Mesothelial cell of epicardium (in vitro differentiated cells): ENCODE measurements at regions not wholly inside any gene's neighbourhood (a gene's known extent, or its start where the extent isn't known, plus 50 kb on each side); places are given as distances from the start of the nearest gene placed in this dataset.
"Not testable (repeated sequence)": the region's sequence is repeated elsewhere in the genome, so short reads cannot be mapped to it uniquely, and the experiment has no call there.

ENCODE experiments used
- DNase-seq, 2 experiments: peaks; one replicate each; pipeline ENCODE4 v3.0.0; 2021; ENCODE audit warnings: low spot score in 2 of 2; ENCODE audit not compliant: unreplicated experiment in 2 of 2
- H3K27ac Mint-ChIP-seq: 2 replicates; pipeline ENCODE4 v1.8.0; 2021; ENCODE audit warnings: mixed read lengths
- H3K27me3 Mint-ChIP-seq: 2 replicates; pipeline ENCODE4 v1.8.0; 2021; ENCODE audit warnings: low read depth, mixed read lengths
- H3K36me3 Mint-ChIP-seq: 2 replicates; pipeline ENCODE4 v1.8.0; 2021; ENCODE audit warnings: mixed read lengths
- H3K4me1 Mint-ChIP-seq: 2 replicates; pipeline ENCODE4 v1.8.0; 2021; ENCODE audit warnings: mixed read lengths
- H3K4me3 Mint-ChIP-seq: 2 replicates; pipeline ENCODE4 v1.8.0; 2021; ENCODE audit warnings: mild to moderate bottlenecking, moderate library complexity, mixed read lengths
- H3K9me3 Mint-ChIP-seq: 2 replicates; pipeline ENCODE4 v1.8.0; 2021; ENCODE audit warnings: mixed read lengths
- CTCF ChIP-seq: fragments of 200-600 bp; sonication (generic); IDR thresholded peaks from one replicate; pipeline ENCODE4 v1.5.0; 2021; ENCODE audit warnings: antibody characterized with exemption; ENCODE audit not compliant: unreplicated experiment

- Mint-ChIP-seq H3K4me1 (no peaks in the 10 kb centered on the region), H3K4me3 (no peak overlapping the region), H3K9me3 (peaks cover 15% of the 10 kb centered on the region), H3K27me3 (peaks cover 9% of the 10 kb centered on the region), H3K36me3 (peaks cover 2% of the 10 kb centered on the region), H3K27ac (no peak overlapping the region)
- no peak for DNase-seq
- TF ChIP-seq CTCF = no peak
These were observed 90.4 kb upstream of the C5orf63 start for GRCh38 chr5:127163750-127164149.

GRCh38 chr5:127170918-127171600 lies 97.8 kb upstream of the C5orf63 start:
- DNase-seq = no peak
- Mint-ChIP-seq H3K27me3 (peaks cover 13% of the 10 kb centered on the region), H3K4me3 (no peak overlapping the region), H3K36me3 (peaks cover 2% of the 10 kb centered on the region), H3K9me3 (peaks cover 28% of the 10 kb centered on the region), H3K4me1 (no peaks in the 10 kb centered on the region), H3K27ac (no peak overlapping the region)
- no peak for TF ChIP-seq CTCF

DNA sequence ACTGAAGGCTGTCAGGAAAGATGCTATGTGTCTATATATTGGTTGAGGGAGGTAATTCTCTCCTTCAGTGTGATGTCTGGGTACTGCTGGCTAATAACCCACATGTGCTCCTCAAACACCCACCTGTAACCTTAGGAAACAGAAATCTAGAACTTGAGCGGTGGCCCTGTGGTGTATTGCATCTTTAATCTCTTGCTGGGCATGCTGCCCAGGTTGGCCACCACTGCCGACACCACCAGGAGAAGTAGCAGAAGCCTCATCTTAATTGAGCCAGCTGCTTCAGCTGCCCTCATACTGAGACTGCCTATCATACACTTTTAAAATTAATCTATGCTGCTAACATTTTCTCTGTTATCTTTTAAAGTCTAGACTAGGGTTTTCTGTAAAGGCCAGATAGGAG lies 103.5 kb upstream of the C5orf63 start:
- TF ChIP-seq CTCF = no peak
- Mint-ChIP-seq H3K9me3 (peaks cover 34% of the 10 kb centered on the region), H3K4me3 (no peak overlapping the region), H3K27me3 (no peaks in the 10 kb centered on the region), H3K4me1 (no peaks in the 10 kb centered on the region), H3K36me3 (peaks cover 3% of the 10 kb centered on the region), H3K27ac (no peak overlapping the region)
- no peak for DNase-seq

- H3K9me3 Mint-ChIP-seq, H3K4me1 Mint-ChIP-seq, H3K27ac Mint-ChIP-seq, H3K4me3 Mint-ChIP-seq, DNase-seq, H3K36me3 Mint-ChIP-seq, H3K27me3 Mint-ChIP-seq: not testable (repeated sequence)
These were observed 108.0 kb upstream of the MEGF10 start for GRCh38 chr5:127182631-127183030.

DNA sequence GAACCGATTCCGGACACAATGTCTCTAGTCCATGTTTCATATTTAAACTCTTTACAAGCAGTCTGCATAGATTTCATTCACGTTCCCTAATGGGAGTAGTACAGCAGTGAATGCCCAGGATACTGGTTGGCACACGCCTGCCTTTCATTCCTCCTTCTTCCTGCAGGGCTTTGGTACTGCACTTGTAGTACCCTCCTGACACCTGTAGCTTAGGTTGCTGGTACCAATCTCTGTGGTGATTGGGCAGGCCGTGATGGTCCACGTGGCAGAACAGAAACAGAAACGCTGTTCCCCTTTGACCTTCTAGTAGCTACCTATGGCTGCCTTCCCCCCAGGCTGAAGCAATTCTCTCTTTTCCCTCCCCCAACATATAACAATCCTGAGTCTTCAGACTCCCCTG lies 107.3 kb upstream of the MEGF10 start:
- Mint-ChIP-seq H3K36me3 (no peaks in the 10 kb centered on the region), H3K9me3 (no peaks in the 10 kb centered on the region), H3K27ac (no peak overlapping the region), H3K27me3 (no peaks in the 10 kb centered on the region), H3K4me1 (peaks cover 3% of the 10 kb centered on the region), H3K4me3 (no peak overlapping the region)
- TF ChIP-seq CTCF = no peak
- no peak for DNase-seq

GRCh38 chr5:127184851-127185250 lies 105.7 kb upstream of the MEGF10 start:
- no peaks in the 10 kb centered on the region for H3K27me3 Mint-ChIP-seq
- no peak for DNase-seq
- H3K27ac Mint-ChIP-seq = no peak overlapping the region
- TF ChIP-seq CTCF = no peak
- no peaks in the 10 kb centered on the region for H3K36me3 Mint-ChIP-seq
- peaks cover 3% of the 10 kb centered on the region for H3K4me1 Mint-ChIP-seq
- H3K9me3 Mint-ChIP-seq = no peaks in the 10 kb centered on the region
- no peak overlapping the region for H3K4me3 Mint-ChIP-seq
